Mesendoderm (in vitro differentiated cells): ENCODE measurements at regions not wholly inside any gene's neighbourhood (a gene's known extent, or its start where the extent isn't known, plus 50 kb on each side); places are given as distances from the start of the nearest gene placed in this dataset.

Source experiments
- DNase-seq: peaks from one replicate; pipeline ENCODE4 v3.0.0; 2013
- H2AK5ac ChIP-seq: 2 replicates; pipeline ENCODE4 v1.6.1; 2013; ENCODE audit warnings: low read length, inconsistent platforms
- H2BK120ac ChIP-seq: 2 replicates; pipeline ENCODE4 v1.6.1; 2013; ENCODE audit warnings: low read depth, mild to moderate bottlenecking, low read length, moderate library complexity, mixed read lengths
- H2BK15ac ChIP-seq: replicated peaks from 2 replicates; pipeline ENCODE4 v1.6.1; 2013; ENCODE audit warnings: low read depth, mild to moderate bottlenecking, moderate library complexity
- H2BK5ac ChIP-seq: 2 replicates; pipeline ENCODE4 v1.6.1; 2013; ENCODE audit warnings: low read length, inconsistent platforms
- H3K18ac ChIP-seq: 2 replicates; pipeline ENCODE4 v1.6.1; 2013; ENCODE audit warnings: mild to moderate bottlenecking, low read length, mixed read lengths
- H3K23ac ChIP-seq: one replicate; pipeline ENCODE4 v1.6.1; 2013; ENCODE audit warnings: low read length
- H3K27ac ChIP-seq: 2 replicates; pipeline ENCODE4 v1.5.1; 2013; ENCODE audit warnings: low read depth, mild to moderate bottlenecking, inconsistent platforms, low read length, moderate library complexity
- H3K27me3 ChIP-seq: 2 replicates; pipeline ENCODE4 v1.6.1; 2013; ENCODE audit warnings: low read length, control low read depth, mild to moderate bottlenecking, inconsistent platforms; ENCODE audit not compliant: insufficient read depth, poor library complexity
- H3K36me3 ChIP-seq: 2 replicates; pipeline ENCODE4 v1.6.1; 2013; ENCODE audit warnings: low read length, inconsistent platforms; ENCODE audit not compliant: control insufficient read depth, insufficient read depth
- H3K4ac ChIP-seq: one replicate; pipeline ENCODE4 v1.6.1; 2013; ENCODE audit warnings: low read depth, mild to moderate bottlenecking, low read length, moderate library complexity
- H3K4me1 ChIP-seq: 2 replicates; pipeline ENCODE4 v1.6.1; 2013; ENCODE audit warnings: low read depth, low read length, inconsistent platforms; ENCODE audit not compliant: control insufficient read depth
- H3K4me2 ChIP-seq: 2 replicates; pipeline ENCODE4 v1.6.1; 2013; ENCODE audit warnings: low read length
- H3K4me3 ChIP-seq: 2 replicates; pipeline ENCODE4 v1.5.1; 2013; ENCODE audit warnings: mild to moderate bottlenecking, low read length
- H3K56ac ChIP-seq: one replicate; pipeline ENCODE4 v1.6.1; 2013; ENCODE audit warnings: low read length
- H3K79me1 ChIP-seq: 2 replicates; pipeline ENCODE4 v1.6.1; 2013; ENCODE audit warnings: low read length, inconsistent platforms
- H3K79me2 ChIP-seq: 2 replicates; pipeline ENCODE4 v1.6.1; 2013; ENCODE audit warnings: mild to moderate bottlenecking, low read length; ENCODE audit not compliant: control insufficient read depth, insufficient read depth
- H3K9ac ChIP-seq: 2 replicates; pipeline ENCODE4 v1.6.1; 2013; ENCODE audit warnings: low read length, inconsistent platforms
- H4K5ac ChIP-seq: one replicate; pipeline ENCODE4 v1.6.1; 2013; ENCODE audit warnings: low read length
- H4K8ac ChIP-seq: one replicate; pipeline ENCODE4 v1.6.1; 2013; ENCODE audit warnings: low read depth, mild to moderate bottlenecking, control low read depth, low read length, moderate library complexity
- WGBS: extraction: QIAGEN DNeasy Blood & Tissue Kit; methylation state at CpG from one replicate; pipeline ENCODE4 v1.1.7; 2013; ENCODE audit warnings: low lambda C conversion rate, missing lambda C conversion rate; ENCODE audit not compliant: insufficient coverage; ENCODE audit errors: extremely low coverage; 5-methylcytosine and 5-hydroxymethylcytosine counted together

GRCh38 chr3:182388506-182388905 is 404.8 kb upstream of the ATP11B start:
- DNase-seq = no peak
- Histone ChIP-seq H3K56ac (no peak overlapping the region), H3K27ac (no peak overlapping the region), H3K27me3 (no peaks in the 10 kb centered on the region), H3K79me2 (no peaks in the 10 kb centered on the region), H3K23ac (no peak overlapping the region), H3K18ac (no peak overlapping the region), H4K5ac (no peak overlapping the region), H3K4me1 (no peaks in the 10 kb centered on the region), H2BK120ac (no peak overlapping the region), H3K9ac (no peak overlapping the region), H2AK5ac (no peak overlapping the region), H3K4me3 (no peak overlapping the region), H2BK5ac (no peak overlapping the region), H3K36me3 (no peaks in the 10 kb centered on the region), H3K4ac (no peak overlapping the region), H4K8ac (no peak overlapping the region), H3K4me2 (no peak overlapping the region), H2BK15ac (no peak overlapping the region), H3K79me1 (no peaks in the 10 kb centered on the region)
- no CpG with 5 or more reads among the region's 1 CpG for WGBS

GRCh38 chr3:182389071-182389815 is 404.1 kb upstream of the ATP11B start:
- H3K79me2 ChIP-seq = no peaks in the 10 kb centered on the region
- H4K8ac ChIP-seq = no peak overlapping the region
- no peak overlapping the region for H3K18ac ChIP-seq
- no peak overlapping the region for H3K4me2 ChIP-seq
- DNase-seq = no peak
- no peak overlapping the region for H2BK5ac ChIP-seq
- no CpG with 5 or more reads among the region's 2 CpGs for WGBS
- H3K4me1 ChIP-seq = no peaks in the 10 kb centered on the region
- no peak overlapping the region for H2BK15ac ChIP-seq
- no peak overlapping the region for H3K4me3 ChIP-seq
- no peak overlapping the region for H3K27ac ChIP-seq
- no peak overlapping the region for H2BK120ac ChIP-seq
- H3K36me3 ChIP-seq = no peaks in the 10 kb centered on the region
- H4K5ac ChIP-seq = no peak overlapping the region
- no peak overlapping the region for H3K56ac ChIP-seq
- no peaks in the 10 kb centered on the region for H3K79me1 ChIP-seq
- H3K9ac ChIP-seq = no peak overlapping the region
- H2AK5ac ChIP-seq = no peak overlapping the region
- no peaks in the 10 kb centered on the region for H3K27me3 ChIP-seq
- no peak overlapping the region for H3K4ac ChIP-seq
- no peak overlapping the region for H3K23ac ChIP-seq

GRCh38 chr3:182390421-182390820 is 402.9 kb upstream of the ATP11B start:
- Histone ChIP-seq H3K79me1 (no peaks in the 10 kb centered on the region), H2AK5ac (no peak overlapping the region), H2BK15ac (no peak overlapping the region), H3K4me1 (no peaks in the 10 kb centered on the region), H3K4me3 (no peak overlapping the region), H3K4ac (no peak overlapping the region), H3K9ac (no peak overlapping the region), H3K23ac (no peak overlapping the region), H3K79me2 (no peaks in the 10 kb centered on the region), H3K4me2 (no peak overlapping the region), H4K5ac (no peak overlapping the region), H3K18ac (no peak overlapping the region), H4K8ac (no peak overlapping the region), H3K56ac (no peak overlapping the region), H2BK5ac (no peak overlapping the region), H3K36me3 (no peaks in the 10 kb centered on the region), H3K27me3 (no peaks in the 10 kb centered on the region), H2BK120ac (no peak overlapping the region), H3K27ac (no peak overlapping the region)
- DNase-seq = no peak
- no CpG with 5 or more reads among the region's 7 CpGs for WGBS

GRCh38 chr3:182392182-182392937 is 400.9 kb upstream of the ATP11B start:
- Histone ChIP-seq H3K79me1 (no peaks in the 10 kb centered on the region), H3K9ac (no peak overlapping the region), H3K23ac (no peak overlapping the region), H3K36me3 (no peaks in the 10 kb centered on the region), H3K56ac (no peak overlapping the region), H3K18ac (no peak overlapping the region), H2BK120ac (no peak overlapping the region), H3K27ac (no peak overlapping the region), H2BK15ac (no peak overlapping the region), H4K5ac (no peak overlapping the region), H4K8ac (no peak overlapping the region), H3K79me2 (no peaks in the 10 kb centered on the region), H3K4me1 (no peaks in the 10 kb centered on the region), H3K4ac (no peak overlapping the region), H3K4me2 (no peak overlapping the region), H3K27me3 (no peaks in the 10 kb centered on the region), H3K4me3 (no peak overlapping the region), H2BK5ac (no peak overlapping the region), H2AK5ac (no peak overlapping the region)
- no CpG with 5 or more reads among the region's 4 CpGs for WGBS
- peak; percentile 58 for DNase-seq

GRCh38 chr3:182393151-182393550 is 400.2 kb upstream of the ATP11B start:
- Histone ChIP-seq H3K18ac (no peak overlapping the region), H2BK15ac (no peak overlapping the region), H3K79me1 (no peaks in the 10 kb centered on the region), H3K27me3 (no peaks in the 10 kb centered on the region), H3K4ac (no peak overlapping the region), H2AK5ac (no peak overlapping the region), H3K36me3 (no peaks in the 10 kb centered on the region), H3K4me2 (no peak overlapping the region), H3K27ac (no peak overlapping the region), H4K8ac (no peak overlapping the region), H2BK5ac (no peak overlapping the region), H3K79me2 (no peaks in the 10 kb centered on the region), H3K23ac (no peak overlapping the region), H2BK120ac (no peak overlapping the region), H4K5ac (no peak overlapping the region), H3K4me3 (no peak overlapping the region), H3K4me1 (no peaks in the 10 kb centered on the region), H3K56ac (no peak overlapping the region), H3K9ac (no peak overlapping the region)
- DNase-seq = no peak
- no CpG with 5 or more reads among the region's 1 CpG for WGBS
